H9 (cell line): ENCODE measurements at regions not wholly inside any gene's neighbourhood (a gene's known extent, or its start where the extent isn't known, plus 50 kb on each side); places are given as distances from the start of the nearest gene placed in this dataset.

Source experiments
- DNase-seq: peaks from one replicate; pipeline ENCODE4 v3.0.0-alpha.2; 2017
- H2AFZ ChIP-seq: one replicate; pipeline ENCODE4 v1.6.1; 2013; ENCODE audit warnings: mild to moderate bottlenecking, low read length, control low read depth, moderate library complexity
- H2AK5ac ChIP-seq: 2 replicates; pipeline ENCODE4 v1.6.1; 2013; ENCODE audit warnings: low read length, control low read depth, mixed read lengths; ENCODE audit not compliant: insufficient read length
- H2BK120ac ChIP-seq: one replicate; pipeline ENCODE4 v1.6.1; 2013; ENCODE audit warnings: low read depth, mild to moderate bottlenecking, low read length, control low read depth, inconsistent platforms; ENCODE audit not compliant: poor library complexity, severe bottlenecking
- H2BK12ac ChIP-seq: 2 replicates; pipeline ENCODE4 v1.6.1; 2013; ENCODE audit warnings: low read length, control low read depth, mixed read lengths, low read depth; ENCODE audit not compliant: insufficient read length
- H2BK15ac ChIP-seq: 2 replicates; pipeline ENCODE4 v1.6.1; 2013; ENCODE audit warnings: low read depth, low read length, control low read depth
- H2BK20ac ChIP-seq: one replicate; pipeline ENCODE4 v1.6.1; 2013; ENCODE audit warnings: low read depth, mild to moderate bottlenecking, low read length, control low read depth, inconsistent platforms; ENCODE audit not compliant: poor library complexity, severe bottlenecking
- H2BK5ac ChIP-seq: 2 replicates; pipeline ENCODE4 v1.6.1; 2013; ENCODE audit warnings: low read length, control low read depth, mixed read lengths; ENCODE audit not compliant: insufficient read length
- H3K14ac ChIP-seq: 2 replicates; pipeline ENCODE4 v1.6.1; 2013; ENCODE audit warnings: low read length, control low read depth; ENCODE audit not compliant: insufficient read depth
- H3K18ac ChIP-seq: 2 replicates; pipeline ENCODE4 v1.6.1; 2013; ENCODE audit warnings: low read depth, mild to moderate bottlenecking, mixed read lengths, low read length, control low read depth; ENCODE audit not compliant: insufficient read length
- H3K23ac ChIP-seq: 2 replicates; pipeline ENCODE4 v1.6.1; 2013; ENCODE audit warnings: low read length, control low read depth, mixed read lengths, low read depth; ENCODE audit not compliant: insufficient read length
- H3K23me2 ChIP-seq: 2 replicates; pipeline ENCODE4 v1.6.1; 2013; ENCODE audit warnings: low read depth, mild to moderate bottlenecking, mixed read lengths, low read length, control low read depth; ENCODE audit not compliant: insufficient read length, poor library complexity, severe bottlenecking
- H3K27ac ChIP-seq: 2 replicates; pipeline ENCODE4 v1.5.1; 2013; ENCODE audit warnings: low read length, control low read depth, mixed read lengths, low read depth; ENCODE audit not compliant: insufficient read length
- H3K27me3 ChIP-seq: 2 replicates; pipeline ENCODE4 v1.6.1; 2013; ENCODE audit warnings: low read length, control low read depth, inconsistent platforms; ENCODE audit not compliant: insufficient read depth
- H3K4ac ChIP-seq: 2 replicates; pipeline ENCODE4 v1.6.1; 2013; ENCODE audit warnings: low read depth, mild to moderate bottlenecking, control low read depth, inconsistent platforms, low read length, moderate library complexity
- H3K4me1 ChIP-seq: 2 replicates; pipeline ENCODE4 v1.6.1; 2013; ENCODE audit warnings: low read length, control low read depth, inconsistent platforms; ENCODE audit not compliant: insufficient read depth
- H3K4me2 ChIP-seq: 2 replicates; pipeline ENCODE4 v1.6.1; 2013; ENCODE audit warnings: low read length, control low read depth, mixed read lengths; ENCODE audit not compliant: insufficient read length, insufficient read depth
- H3K56ac ChIP-seq: 2 replicates; pipeline ENCODE4 v1.6.1; 2013; ENCODE audit warnings: low read depth, mild to moderate bottlenecking, mixed read lengths, low read length, control low read depth; ENCODE audit not compliant: insufficient read length
- H3K79me1 ChIP-seq: 2 replicates; pipeline ENCODE4 v1.6.1; 2013; ENCODE audit warnings: low read depth, mild to moderate bottlenecking, moderate library complexity, low read length, control low read depth, inconsistent platforms; ENCODE audit not compliant: insufficient read depth, poor library complexity, severe bottlenecking
- H3K79me2 ChIP-seq: 2 replicates; pipeline ENCODE4 v1.6.1; 2013; ENCODE audit warnings: low read length, control low read depth, inconsistent platforms; ENCODE audit not compliant: insufficient read depth
- H3K9ac ChIP-seq: 2 replicates; pipeline ENCODE4 v1.6.1; 2013; ENCODE audit warnings: low read length, control low read depth, mixed read lengths; ENCODE audit not compliant: insufficient read length; ENCODE audit errors: extremely low read depth
- H3K9me3 ChIP-seq: one replicate; pipeline ENCODE4 v1.6.1; 2013; ENCODE audit warnings: low read depth, low read length, inconsistent platforms; ENCODE audit not compliant: control insufficient read depth
- H3T11ph ChIP-seq: one replicate; pipeline ENCODE4 v1.6.1; 2013; ENCODE audit warnings: mild to moderate bottlenecking, low read length, control low read depth, inconsistent platforms
- H4K20me1 ChIP-seq: one replicate; pipeline ENCODE4 v1.6.1; 2013; ENCODE audit not compliant: control insufficient read depth, insufficient read length, insufficient read depth
- H4K5ac ChIP-seq: 2 replicates; pipeline ENCODE4 v1.6.1; 2013; ENCODE audit warnings: low read depth, mild to moderate bottlenecking, mixed read lengths, low read length, control low read depth; ENCODE audit not compliant: insufficient read length
- H4K8ac ChIP-seq: replicated peaks from 2 replicates; pipeline ENCODE4 v1.6.1; 2013; ENCODE audit warnings: low read length, control low read depth, mixed read lengths, low read depth; ENCODE audit not compliant: insufficient read length
- H4K91ac ChIP-seq: 2 replicates; pipeline ENCODE4 v1.6.1; 2013; ENCODE audit warnings: low read depth, mild to moderate bottlenecking, moderate library complexity, mixed read lengths, low read length, control low read depth; ENCODE audit not compliant: insufficient read length
- H3K27ac Mint-ChIP-seq, 3 experiments: 2 replicates in 2 of 3; 3 replicates in 1 of 3; pipeline ENCODE4 v1.8.0; 2020 to 2021; ENCODE audit warnings: mixed read lengths in 3 of 3, mild to moderate bottlenecking in 1 of 3, moderate library complexity in 1 of 3
- H3K27me3 Mint-ChIP-seq: 2 replicates; pipeline ENCODE4 v1.8.0; 2021; ENCODE audit warnings: low read depth, mild to moderate bottlenecking, moderate library complexity, mixed read lengths
- H3K36me3 Mint-ChIP-seq, 3 experiments: 2 replicates in 2 of 3; 3 replicates in 1 of 3; pipeline ENCODE4 v1.8.0; 2020 to 2021; ENCODE audit warnings: low read depth in 3 of 3, mixed read lengths in 3 of 3; ENCODE audit not compliant: insufficient read depth in 1 of 3
- H3K4me1 Mint-ChIP-seq, 2 experiments: 2 replicates each; pipeline ENCODE4 v1.8.0; 2020; ENCODE audit warnings: mixed read lengths in 2 of 2
- H3K4me3 Mint-ChIP-seq, 2 experiments: 2 replicates in 1 of 2; 3 replicates in 1 of 2; pipeline ENCODE4 v1.8.0; 2020 to 2021; ENCODE audit warnings: mild to moderate bottlenecking in 2 of 2, mixed read lengths in 2 of 2, moderate library complexity in 1 of 2
- H3K9me3 Mint-ChIP-seq, 2 experiments: 2 replicates in 1 of 2; 3 replicates in 1 of 2; pipeline ENCODE4 v1.8.0; 2020; ENCODE audit warnings: mild to moderate bottlenecking in 2 of 2, mixed read lengths in 2 of 2, moderate library complexity in 1 of 2
- CTCF ChIP-seq: fragments of 200-600 bp; sonication (generic); conservative IDR thresholded peaks from 3 replicates; pipeline ENCODE4 v1.8.0; 2021; ENCODE audit warnings: antibody characterized with exemption, mild to moderate bottlenecking
- WGBS: extraction: QIAGEN DNeasy Blood & Tissue Kit; methylation state at CpG from one replicate; pipeline ENCODE4 v1.1.7; 2013; ENCODE audit warnings: missing lambda C conversion rate, low lambda C conversion rate, mixed read lengths; ENCODE audit not compliant: insufficient read length; ENCODE audit errors: extremely low coverage; 5-methylcytosine and 5-hydroxymethylcytosine counted together

- DNase-seq: no peak
- Histone ChIP-seq H3K4me1 (no peaks in the 10 kb centered on the region), H2AFZ (no peak overlapping the region), H3K4me2 (no peak overlapping the region), H2AK5ac (no peak overlapping the region), H3K79me2 (no peaks in the 10 kb centered on the region), H3K14ac (no peak overlapping the region), H3T11ph (no peak overlapping the region), H3K27me3 (no peaks in the 10 kb centered on the region), H3K23me2 (no peaks in the 10 kb centered on the region), H3K4ac (no peak overlapping the region), H3K23ac (no peak overlapping the region), H3K56ac (no peak overlapping the region), H3K79me1 (no peaks in the 10 kb centered on the region), H2BK5ac (no peak overlapping the region), H3K27ac (no peak overlapping the region), H3K9me3 (no peaks in the 10 kb centered on the region), H4K20me1 (no peaks in the 10 kb centered on the region), H2BK120ac (no peak overlapping the region), H2BK15ac (no peak overlapping the region), H4K8ac (no peak overlapping the region), H3K18ac (no peak overlapping the region), H2BK20ac (no peak overlapping the region), H4K91ac (no peak overlapping the region), H3K9ac (no peak overlapping the region), H4K5ac (no peak overlapping the region), H2BK12ac (no peak overlapping the region)
- H3K36me3 Mint-ChIP-seq: no peaks in the 10 kb centered on the region
- WGBS: no CpG with 5 or more reads among the region's 1 CpG
- no peaks in the 10 kb centered on the region for H3K4me1 Mint-ChIP-seq
- no peak overlapping the region for H3K4me3 Mint-ChIP-seq
- H3K9me3 Mint-ChIP-seq: no peaks in the 10 kb centered on the region
- H3K27me3 Mint-ChIP-seq: no peaks in the 10 kb centered on the region
- TF ChIP-seq CTCF: no peak
- no peak overlapping the region for H3K27ac Mint-ChIP-seq
Measured at GRCh38 chr14:44658389-44658696, 151.3 kb upstream of the FSCB start.
